ENCODE measurements at regions not wholly inside any gene's neighbourhood (a gene's known extent, or its start where the extent isn't known, plus 50 kb on each side); places are given as distances from the start of the nearest gene placed in this dataset.
A peak's percentile ranks its signal among the peaks of the same experiment; 100 is the strongest.
"Not testable (repeated sequence)": the region's sequence is repeated elsewhere in the genome, so short reads cannot be mapped to it uniquely, and the experiment has no call there.

GRCh38 chr6:131488780-131489179, 84.2 kb upstream of the ARG1 start:
- no peak for DNase-seq (ENCODE audit: insufficient read length, low spot score)

GRCh38 chr6:131490441-131490840, 82.6 kb upstream of the ARG1 start:
- FAIRE-seq (no peak), DNase-seq (ENCODE audit: insufficient read length, low spot score) (no peak)

More at GRCh38 chr6:131488780-131489179, 84.2 kb upstream of the ARG1 start:
- no peak for FAIRE-seq

GRCh38 chr6:131492932-131493573, 80.0 kb upstream of the ARG1 start:
- FAIRE-seq, result peak; percentile 33
- no peak for DNase-seq (ENCODE audit: insufficient read length, low spot score)

- DNase-seq (ENCODE audit: insufficient read length, low spot score); FAIRE-seq: not testable (repeated sequence)
Measured at GRCh38 chr6:131504387-131504786, 68.6 kb upstream of the ARG1 start.

- DNase-seq (ENCODE audit: insufficient read length, low spot score) (no peak), FAIRE-seq (no peak)
Measured at GRCh38 chr6:131510094-131510493, 62.9 kb upstream of the ARG1 start.

GRCh38 chr6:131510591-131510990, 62.4 kb upstream of the ARG1 start:
- DNase-seq (ENCODE audit: insufficient read length, low spot score) (no peak), FAIRE-seq (no peak)

GRCh38 chr6:131519670-131520436, 53.2 kb upstream of the ARG1 start:
- DNase-seq (ENCODE audit: insufficient read length, low spot score) (peak; percentile 26), FAIRE-seq (no peak)
